NCI-H1092 (cell line): ENCODE measurements at regions not wholly inside any gene's neighbourhood (a gene's known extent, or its start where the extent isn't known, plus 50 kb on each side); places are given as distances from the start of the nearest gene placed in this dataset.
"Not testable (repeated sequence)": the region's sequence is repeated elsewhere in the genome, so short reads cannot be mapped to it uniquely, and the experiment has no call there.

ENCODE experiments used
- DNase-seq: peaks from one replicate; lab custom pipeline; 2025; lab: John Stamatoyannopoulos, UW

- DNase-seq = no peak
These were observed 892.0 kb upstream of the AUTS2 start for GRCh38 chr7:68706291-68706690.

GRCh38 chr7:68707159-68707558, 891.1 kb upstream of the AUTS2 start:
- DNase-seq = peak; percentile 47

- no peak for DNase-seq
These were observed 890.3 kb upstream of the AUTS2 start for GRCh38 chr7:68707958-68708357.

- no peak for DNase-seq
These were observed 885.2 kb upstream of the AUTS2 start for GRCh38 chr7:68712956-68713495.

GRCh38 chr7:68714135-68714534, 884.1 kb upstream of the AUTS2 start:
- not testable (repeated sequence) for DNase-seq

GRCh38 chr7:68715907-68716306, 882.4 kb upstream of the AUTS2 start:
- no peak for DNase-seq

- DNase-seq = no peak
These were observed 881.1 kb upstream of the AUTS2 start for GRCh38 chr7:68717176-68717575.

GRCh38 chr7:68718097-68718551, 880.2 kb upstream of the AUTS2 start:
- DNase-seq = no peak

GRCh38 chr7:68720697-68721096, 877.6 kb upstream of the AUTS2 start:
- no peak for DNase-seq

GRCh38 chr7:68722044-68722443, 876.2 kb upstream of the AUTS2 start:
- DNase-seq = no peak

- DNase-seq = no peak
These were observed 873.3 kb upstream of the AUTS2 start for GRCh38 chr7:68724965-68725364.

- peak; percentile 6 for DNase-seq
These were observed 872.2 kb upstream of the AUTS2 start for GRCh38 chr7:68725843-68726785.

GRCh38 chr7:68728720-68729119, 869.6 kb upstream of the AUTS2 start:
- DNase-seq = not testable (repeated sequence)

- DNase-seq = peak; percentile 58
These were observed 868.9 kb upstream of the AUTS2 start for GRCh38 chr7:68729371-68729770.

GRCh38 chr7:68730194-68730593, 868.1 kb upstream of the AUTS2 start:
- DNase-seq = peak; percentile 54

GRCh38 chr7:68730964-68731363, 867.3 kb upstream of the AUTS2 start:
- DNase-seq = peak; percentile 89

GRCh38 chr7:68733219-68734153, 864.8 kb upstream of the AUTS2 start:
- no peak for DNase-seq

GRCh38 chr7:68734431-68734830, 863.8 kb upstream of the AUTS2 start:
- no peak for DNase-seq

- DNase-seq = no peak
These were observed 859.0 kb upstream of the AUTS2 start for GRCh38 chr7:68739306-68739705.

GRCh38 chr7:68744036-68744435, 854.2 kb upstream of the AUTS2 start:
- no peak for DNase-seq

- no peak for DNase-seq
These were observed 849.1 kb upstream of the AUTS2 start for GRCh38 chr7:68748934-68749900.
